GM18517 (cell line): ENCODE measurements at regions not wholly inside any gene's neighbourhood (a gene's known extent, or its start where the extent isn't known, plus 50 kb on each side); places are given as distances from the start of the nearest gene placed in this dataset.
"Not testable (repeated sequence)": the region's sequence is repeated elsewhere in the genome, so short reads cannot be mapped to it uniquely, and the experiment has no call there.

Source experiments
- ATAC-seq: cut with Tn5 transposase; IDR thresholded peaks from one replicate; pipeline ENCODE4 v1.9.1; 2021; ENCODE audit warnings: mild to moderate bottlenecking, moderate library complexity; ENCODE audit not compliant: unreplicated experiment

DNA sequence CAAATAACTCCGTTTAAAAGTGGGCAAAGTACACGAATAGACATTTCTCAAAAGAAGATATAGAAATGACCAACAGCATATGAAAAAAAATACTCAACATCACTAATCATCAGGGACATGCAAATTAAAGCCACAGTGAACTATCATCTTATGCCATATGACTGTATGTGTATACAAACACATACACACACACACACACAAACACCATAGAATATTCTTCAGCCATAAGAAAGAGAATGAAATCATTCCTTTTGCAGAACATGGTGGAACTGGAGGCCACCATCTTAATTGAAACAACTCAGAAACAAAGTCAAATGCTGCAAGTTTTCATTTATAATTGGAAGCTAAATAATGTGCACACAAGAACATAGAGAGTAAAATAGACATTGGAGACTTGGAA is 1019.4 kb downstream of the KCNMA1 start:
- no peak for ATAC-seq

GRCh38 chr10:76616666-76617065 is 1020.9 kb downstream of the KCNMA1 start:
- ATAC-seq, result not testable (repeated sequence)

DNA sequence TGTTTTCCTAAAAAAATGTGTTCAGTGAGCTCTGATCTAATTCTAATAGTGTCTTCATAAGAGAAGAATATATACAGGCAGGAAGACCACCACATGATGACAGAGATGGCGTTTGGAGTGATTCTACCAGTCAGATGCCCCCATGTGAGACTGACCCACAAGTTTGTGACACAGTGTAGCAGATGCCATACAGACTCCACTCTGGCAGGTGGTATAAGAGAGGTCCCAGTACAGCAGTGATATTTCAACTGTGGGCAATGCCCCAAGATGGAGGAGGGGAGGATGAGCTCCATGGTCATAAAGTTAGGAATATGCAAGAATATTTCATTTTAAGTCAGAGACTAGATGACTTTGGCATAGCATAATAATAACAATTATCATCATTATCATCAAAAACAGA is 1022.6 kb downstream of the KCNMA1 start:
- no peak for ATAC-seq
